HUES6 (cell line): ENCODE measurements at regions not wholly inside any gene's neighbourhood (a gene's known extent, or its start where the extent isn't known, plus 50 kb on each side); places are given as distances from the start of the nearest gene placed in this dataset.
"Not testable (repeated sequence)": the region's sequence is repeated elsewhere in the genome, so short reads cannot be mapped to it uniquely, and the experiment has no call there.

Source experiments
- H3K27ac ChIP-seq: 2 replicates; pipeline ENCODE4 v1.7.0; 2013; ENCODE audit warnings: low read depth, mild to moderate bottlenecking, low read length, inconsistent platforms
- H3K27me3 ChIP-seq: 2 replicates; pipeline ENCODE4 v1.6.1; 2013; ENCODE audit warnings: low read length; ENCODE audit not compliant: control insufficient read depth, insufficient read depth
- H3K36me3 ChIP-seq: 2 replicates; pipeline ENCODE4 v1.6.1; 2013; ENCODE audit warnings: low read length; ENCODE audit not compliant: control insufficient read depth, insufficient read depth
- H3K4me1 ChIP-seq: 2 replicates; pipeline ENCODE4 v1.6.1; 2013; ENCODE audit warnings: low read length; ENCODE audit not compliant: control insufficient read depth, insufficient read depth
- H3K4me3 ChIP-seq: 2 replicates; pipeline ENCODE4 v1.5.1; 2013; ENCODE audit warnings: low read depth, low read length
- H3K9ac ChIP-seq: one replicate; pipeline ENCODE4 v1.6.1; 2013; ENCODE audit warnings: mild to moderate bottlenecking, low read length
- H3K9me3 ChIP-seq: 2 replicates; pipeline ENCODE4 v1.6.1; 2013; ENCODE audit warnings: low read depth, low read length; ENCODE audit not compliant: control insufficient read depth, insufficient read depth

DNA sequence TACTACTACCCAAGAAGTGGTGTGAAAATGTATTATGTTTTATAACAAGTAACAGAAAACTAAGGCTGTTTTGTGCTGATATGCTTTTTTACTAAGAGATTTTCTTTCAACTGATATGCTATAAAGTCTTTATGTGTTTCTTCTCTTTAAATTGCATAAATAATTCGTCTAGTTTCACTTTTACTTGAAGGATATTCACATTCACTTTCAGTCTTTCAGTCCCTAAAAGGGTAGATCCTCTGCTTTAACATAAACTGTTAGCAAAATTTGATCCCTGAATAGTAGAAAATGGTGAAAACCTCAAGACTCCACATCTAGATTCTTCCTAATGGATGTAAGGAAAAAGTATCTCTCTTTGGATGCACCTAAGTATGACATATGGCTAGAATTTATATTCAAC is 69.0 kb upstream of the FST start:
- no peaks in the 10 kb centered on the region for H3K4me1 ChIP-seq
- no peak overlapping the region for H3K4me3 ChIP-seq
- no peak overlapping the region for H3K27ac ChIP-seq
- no peaks in the 10 kb centered on the region for H3K27me3 ChIP-seq
- H3K9ac ChIP-seq, result no peak overlapping the region
- peaks cover 6% of the 10 kb centered on the region for H3K9me3 ChIP-seq
- no peaks in the 10 kb centered on the region for H3K36me3 ChIP-seq

DNA sequence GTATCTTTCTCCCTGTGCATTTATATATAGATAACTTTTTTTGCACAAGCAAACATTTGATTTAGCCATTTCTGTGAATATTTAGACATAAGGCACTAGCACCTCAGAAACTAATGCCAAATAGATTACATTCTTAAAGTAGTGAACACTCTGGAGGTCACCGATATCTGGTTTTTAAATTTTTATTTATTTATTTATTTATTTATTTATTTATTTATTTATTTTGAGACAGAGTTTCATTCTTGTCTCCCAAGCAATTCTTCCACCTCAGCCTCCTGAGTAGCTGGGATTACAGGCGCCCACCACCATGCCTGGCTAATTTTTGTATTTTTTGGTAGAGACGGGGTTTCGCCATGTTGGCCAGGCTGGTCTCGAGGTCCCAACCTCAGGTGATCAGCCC is 67.9 kb upstream of the FST start:
- H3K9me3 ChIP-seq, H3K4me1 ChIP-seq, H3K27ac ChIP-seq, H3K36me3 ChIP-seq, H3K4me3 ChIP-seq, H3K9ac ChIP-seq, H3K27me3 ChIP-seq: not testable (repeated sequence)

DNA sequence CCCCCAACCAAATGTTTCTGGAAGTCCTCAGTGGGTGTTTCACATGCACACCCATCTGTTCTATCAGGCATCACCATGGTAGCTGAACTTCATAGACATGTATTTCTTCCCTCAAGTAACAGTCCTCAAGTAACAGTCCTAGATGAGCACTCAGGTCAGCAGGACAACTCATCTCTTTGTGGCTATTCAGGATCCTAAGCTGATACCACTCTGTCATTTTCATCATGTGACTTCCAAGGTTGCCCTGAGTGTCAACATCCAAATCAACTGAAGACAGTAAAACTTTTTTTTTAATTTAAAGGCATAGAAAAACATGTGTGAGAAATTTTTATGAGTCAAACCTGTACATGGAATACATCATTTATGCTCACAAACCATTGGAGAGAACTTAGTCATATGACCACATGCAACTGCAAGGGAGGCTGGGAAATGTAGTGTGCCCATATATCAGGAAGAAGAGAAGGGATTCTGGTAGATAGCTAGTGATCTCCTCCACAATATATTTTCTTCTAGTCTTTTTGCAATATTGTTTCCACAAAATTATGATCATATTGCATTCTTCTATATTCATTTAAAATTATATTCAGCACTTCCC is 64.2 kb upstream of the FST start:
- no peaks in the 10 kb centered on the region for H3K27me3 ChIP-seq
- H3K4me3 ChIP-seq, result no peak overlapping the region
- H3K9ac ChIP-seq, result no peak overlapping the region
- no peaks in the 10 kb centered on the region for H3K36me3 ChIP-seq
- H3K9me3 ChIP-seq, result peaks cover 6% of the 10 kb centered on the region
- H3K27ac ChIP-seq, result no peak overlapping the region
- peaks cover 18% of the 10 kb centered on the region for H3K4me1 ChIP-seq

DNA sequence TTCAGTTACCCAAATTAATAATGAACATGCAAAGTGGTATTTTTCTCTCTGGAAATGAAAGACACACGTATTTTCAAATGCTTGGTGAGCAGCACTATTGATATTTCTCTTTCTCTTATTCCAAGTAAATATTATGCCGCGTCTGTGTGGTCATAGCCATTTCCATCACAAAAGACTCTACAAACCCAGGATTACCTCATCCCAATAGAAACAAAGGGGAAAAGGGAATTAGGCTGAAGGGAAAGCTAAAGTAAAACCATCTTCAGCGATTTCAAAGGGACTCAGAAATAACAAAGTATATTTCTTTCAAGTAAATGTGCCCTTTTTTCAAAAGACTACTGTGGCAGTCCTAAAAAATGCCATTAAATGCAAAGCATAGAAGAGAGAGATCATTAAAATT is 62.0 kb upstream of the FST start:
- 0 out of 2 replicates have a peak, but pooled peaks cover 2% of the 10 kb centered on the region for H3K9me3 ChIP-seq
- H3K9ac ChIP-seq, result no peak overlapping the region

GRCh38 chr5:53418826-53419658 is 61.4 kb upstream of the FST start:
- no peak overlapping the region for H3K9ac ChIP-seq

More for the DNA sequence above, 62.0 kb upstream of the FST start:
- Histone ChIP-seq H3K4me1 (peaks cover 18% of the 10 kb centered on the region), H3K27ac (peak overlapping the region; percentile 76), H3K27me3 (no peaks in the 10 kb centered on the region), H3K36me3 (no peaks in the 10 kb centered on the region), H3K4me3 (0 out of 2 replicates have a peak overlapping the region, but pooled peaks have one; percentile 15)

DNA sequence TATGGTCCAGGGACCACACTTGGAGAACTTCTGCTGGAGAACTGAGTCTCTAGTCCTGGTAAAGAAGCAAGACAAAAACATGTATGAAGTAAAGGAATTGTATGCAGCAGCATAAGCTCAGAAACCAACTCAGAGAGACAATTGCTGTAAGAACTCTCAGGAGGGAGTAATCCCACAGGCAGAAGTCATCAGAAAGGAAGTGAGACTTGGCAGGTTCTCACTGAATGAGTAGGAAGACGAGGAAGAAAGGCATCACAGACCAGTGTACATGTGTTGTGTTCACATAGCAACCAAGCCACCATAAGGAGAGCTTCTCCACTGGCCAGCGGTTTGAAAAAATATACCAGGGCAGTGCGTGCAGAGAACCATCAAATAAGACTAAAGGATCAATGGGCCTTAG is 57.9 kb upstream of the FST start:
- H3K9ac ChIP-seq, result no peak overlapping the region
- no peaks in the 10 kb centered on the region for H3K27me3 ChIP-seq
- H3K36me3 ChIP-seq, result no peaks in the 10 kb centered on the region
- H3K9me3 ChIP-seq, result no peaks in the 10 kb centered on the region
- no peak overlapping the region for H3K4me3 ChIP-seq
- peaks cover 39% of the 10 kb centered on the region for H3K4me1 ChIP-seq
- no peak overlapping the region for H3K27ac ChIP-seq

More at GRCh38 chr5:53418826-53419658, 61.4 kb upstream of the FST start:
- H3K9me3 ChIP-seq, result 0 out of 2 replicates have a peak, but pooled peaks cover 2% of the 10 kb centered on the region
- peak overlapping the region; percentile 76 for H3K27ac ChIP-seq
- no peaks in the 10 kb centered on the region for H3K27me3 ChIP-seq
- H3K4me1 ChIP-seq, result peaks cover 18% of the 10 kb centered on the region
- no peak overlapping the region for H3K4me3 ChIP-seq
- H3K36me3 ChIP-seq, result no peaks in the 10 kb centered on the region

GRCh38 chr5:53423724-53424123 is 56.7 kb upstream of the FST start:
- no peaks in the 10 kb centered on the region for H3K9me3 ChIP-seq
- no peak overlapping the region for H3K9ac ChIP-seq
- peaks cover 31% of the 10 kb centered on the region for H3K4me1 ChIP-seq
- no peak overlapping the region for H3K27ac ChIP-seq
- no peak overlapping the region for H3K4me3 ChIP-seq
- no peaks in the 10 kb centered on the region for H3K36me3 ChIP-seq
- H3K27me3 ChIP-seq, result no peaks in the 10 kb centered on the region

GRCh38 chr5:53424686-53425615 is 55.5 kb upstream of the FST start:
- peaks cover 22% of the 10 kb centered on the region for H3K4me1 ChIP-seq

GRCh38 chr5:53425687-53426511 is 54.5 kb upstream of the FST start:
- Histone ChIP-seq H3K36me3 (no peaks in the 10 kb centered on the region), H3K9me3 (no peaks in the 10 kb centered on the region), H3K27me3 (no peaks in the 10 kb centered on the region), H3K27ac (peak overlapping the region; percentile 69; the same call in 1 of the 2 replicates), H3K4me3 (no peak overlapping the region), H3K4me1 (peaks cover 22% of the 10 kb centered on the region), H3K9ac (no peak overlapping the region)

More at GRCh38 chr5:53424686-53425615, 55.5 kb upstream of the FST start:
- no peaks in the 10 kb centered on the region for H3K9me3 ChIP-seq
- H3K4me3 ChIP-seq, result no peak overlapping the region
- H3K27me3 ChIP-seq, result no peaks in the 10 kb centered on the region
- no peaks in the 10 kb centered on the region for H3K36me3 ChIP-seq
- H3K27ac ChIP-seq, result peak overlapping the region; percentile 69; the same call in 1 of the 2 replicates
- no peak overlapping the region for H3K9ac ChIP-seq

DNA sequence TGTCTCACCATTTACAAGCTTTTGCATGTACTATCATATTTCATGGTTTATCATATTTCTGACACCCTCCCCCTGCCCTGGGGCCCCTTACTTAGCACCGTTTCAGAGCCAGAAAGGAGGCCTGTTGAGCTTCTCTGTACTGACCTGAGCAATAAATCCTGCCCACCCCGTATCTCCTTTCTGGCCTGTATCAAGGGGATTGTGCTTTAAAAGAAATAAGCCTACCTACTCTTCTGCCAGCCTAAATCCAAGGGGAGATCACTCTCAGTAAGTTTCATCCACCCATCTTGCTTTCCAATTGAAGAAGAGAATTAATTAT is 54.0 kb upstream of the FST start:
- Histone ChIP-seq H3K9me3 (no peaks in the 10 kb centered on the region), H3K36me3 (no peaks in the 10 kb centered on the region), H3K9ac (no peak overlapping the region), H3K4me3 (no peak overlapping the region), H3K27me3 (no peaks in the 10 kb centered on the region), H3K27ac (peak overlapping the region; percentile 22; the same call in 1 of the 2 replicates), H3K4me1 (peaks cover 22% of the 10 kb centered on the region)
